ENCODE measurements at regions not wholly inside any gene's neighbourhood (a gene's known extent, or its start where the extent isn't known, plus 50 kb on each side); places are given as distances from the start of the nearest gene placed in this dataset.

DNA sequence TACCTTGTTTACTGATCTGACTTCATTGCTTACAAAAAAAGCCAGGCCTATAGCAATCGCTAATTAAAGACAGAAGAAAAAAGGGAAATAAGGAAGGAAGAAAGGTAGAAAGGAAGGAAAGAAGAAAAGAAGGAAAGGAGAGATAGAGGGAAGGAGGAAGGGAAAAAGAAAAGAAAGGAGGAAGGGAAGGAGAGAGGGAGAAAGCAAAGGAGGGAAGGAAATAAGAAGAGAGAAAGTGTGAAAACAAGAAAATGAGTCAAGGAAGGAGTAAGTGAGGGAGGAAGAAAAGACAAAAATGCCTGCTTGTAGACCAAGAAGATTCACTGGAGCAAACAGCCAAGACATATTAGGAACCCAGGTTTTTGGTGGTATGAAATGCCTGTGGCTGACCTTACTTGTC is 57.0 kb upstream of the MAGEB16 start:
- Histone ChIP-seq H3K79me2 (replicated peaks; ENCODE audit: insufficient read depth, low read length) (no peaks in the 10 kb centered on the region), H3K27ac (ENCODE audit: low read length) (no peak overlapping the region), H3K9me2 (ENCODE audit: insufficient read depth, low read length) (no peaks in the 10 kb centered on the region), H3K4me2 (ENCODE audit: low read length) (no peak overlapping the region), H3K36me3 (ENCODE audit: insufficient read depth, low read length) (no peaks in the 10 kb centered on the region), H3K27me3 (ENCODE audit: insufficient read depth, low read depth, low read length) (no peaks in the 10 kb centered on the region), H4K20me1 (ENCODE audit: insufficient read depth) (no peaks in the 10 kb centered on the region), H3K4me3 (ENCODE audit: low read length) (no peak overlapping the region), H3K9me3 (ENCODE audit: low read length) (no peaks in the 10 kb centered on the region), H3F3A (ENCODE audit: insufficient read depth, low read length, poor library complexity, severe bottlenecking) (no peaks in the 10 kb centered on the region), H2AFZ (ENCODE audit: low read depth, low read length) (no peak overlapping the region), H3K9ac (ENCODE audit: low read length) (no peak overlapping the region)
- no peak for TF ChIP-seq MXI1 (conservative IDR thresholded peaks at IDR 0.05; ENCODE audit: poor library complexity, severe bottlenecking)
- TF ChIP-seq, protein P1, sequence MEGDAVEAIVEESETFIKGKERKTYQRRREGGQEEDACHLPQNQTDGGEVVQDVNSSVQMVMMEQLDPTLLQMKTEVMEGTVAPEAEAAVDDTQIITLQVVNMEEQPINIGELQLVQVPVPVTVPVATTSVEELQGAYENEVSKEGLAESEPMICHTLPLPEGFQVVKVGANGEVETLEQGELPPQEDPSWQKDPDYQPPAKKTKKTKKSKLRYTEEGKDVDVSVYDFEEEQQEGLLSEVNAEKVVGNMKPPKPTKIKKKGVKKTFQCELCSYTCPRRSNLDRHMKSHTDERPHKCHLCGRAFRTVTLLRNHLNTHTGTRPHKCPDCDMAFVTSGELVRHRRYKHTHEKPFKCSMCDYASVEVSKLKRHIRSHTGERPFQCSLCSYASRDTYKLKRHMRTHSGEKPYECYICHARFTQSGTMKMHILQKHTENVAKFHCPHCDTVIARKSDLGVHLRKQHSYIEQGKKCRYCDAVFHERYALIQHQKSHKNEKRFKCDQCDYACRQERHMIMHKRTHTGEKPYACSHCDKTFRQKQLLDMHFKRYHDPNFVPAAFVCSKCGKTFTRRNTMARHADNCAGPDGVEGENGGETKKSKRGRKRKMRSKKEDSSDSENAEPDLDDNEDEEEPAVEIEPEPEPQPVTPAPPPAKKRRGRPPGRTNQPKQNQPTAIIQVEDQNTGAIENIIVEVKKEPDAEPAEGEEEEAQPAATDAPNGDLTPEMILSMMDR (IDR thresholded peaks at IDR 0.05; ENCODE audit: poor library complexity, severe bottlenecking), result no peak
- no peak for TF ChIP-seq EP300 (conservative IDR thresholded peaks at IDR 0.05; ENCODE audit: poor library complexity, severe bottlenecking)
- TF ChIP-seq TAF1 (IDR thresholded peaks at IDR 0.05; ENCODE audit: low read depth), result no peak
- no peak for TF ChIP-seq EZH2 (IDR thresholded peaks at IDR 0.05; ENCODE audit: borderline replicate concordance, insufficient read depth, low read length, poor library complexity, severe bottlenecking)
- TF ChIP-seq, protein P2, sequence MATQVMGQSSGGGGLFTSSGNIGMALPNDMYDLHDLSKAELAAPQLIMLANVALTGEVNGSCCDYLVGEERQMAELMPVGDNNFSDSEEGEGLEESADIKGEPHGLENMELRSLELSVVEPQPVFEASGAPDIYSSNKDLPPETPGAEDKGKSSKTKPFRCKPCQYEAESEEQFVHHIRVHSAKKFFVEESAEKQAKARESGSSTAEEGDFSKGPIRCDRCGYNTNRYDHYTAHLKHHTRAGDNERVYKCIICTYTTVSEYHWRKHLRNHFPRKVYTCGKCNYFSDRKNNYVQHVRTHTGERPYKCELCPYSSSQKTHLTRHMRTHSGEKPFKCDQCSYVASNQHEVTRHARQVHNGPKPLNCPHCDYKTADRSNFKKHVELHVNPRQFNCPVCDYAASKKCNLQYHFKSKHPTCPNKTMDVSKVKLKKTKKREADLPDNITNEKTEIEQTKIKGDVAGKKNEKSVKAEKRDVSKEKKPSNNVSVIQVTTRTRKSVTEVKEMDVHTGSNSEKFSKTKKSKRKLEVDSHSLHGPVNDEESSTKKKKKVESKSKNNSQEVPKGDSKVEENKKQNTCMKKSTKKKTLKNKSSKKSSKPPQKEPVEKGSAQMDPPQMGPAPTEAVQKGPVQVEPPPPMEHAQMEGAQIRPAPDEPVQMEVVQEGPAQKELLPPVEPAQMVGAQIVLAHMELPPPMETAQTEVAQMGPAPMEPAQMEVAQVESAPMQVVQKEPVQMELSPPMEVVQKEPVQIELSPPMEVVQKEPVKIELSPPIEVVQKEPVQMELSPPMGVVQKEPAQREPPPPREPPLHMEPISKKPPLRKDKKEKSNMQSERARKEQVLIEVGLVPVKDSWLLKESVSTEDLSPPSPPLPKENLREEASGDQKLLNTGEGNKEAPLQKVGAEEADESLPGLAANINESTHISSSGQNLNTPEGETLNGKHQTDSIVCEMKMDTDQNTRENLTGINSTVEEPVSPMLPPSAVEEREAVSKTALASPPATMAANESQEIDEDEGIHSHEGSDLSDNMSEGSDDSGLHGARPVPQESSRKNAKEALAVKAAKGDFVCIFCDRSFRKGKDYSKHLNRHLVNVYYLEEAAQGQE (IDR thresholded peaks at IDR 0.05; ENCODE audit: borderline replicate concordance), result no peak
- no peak for TF ChIP-seq POLR2AphosphoS5 (IDR thresholded peaks at IDR 0.05)
- no peak for TF ChIP-seq RAD21 (conservative IDR thresholded peaks at IDR 0.05)

DNA sequence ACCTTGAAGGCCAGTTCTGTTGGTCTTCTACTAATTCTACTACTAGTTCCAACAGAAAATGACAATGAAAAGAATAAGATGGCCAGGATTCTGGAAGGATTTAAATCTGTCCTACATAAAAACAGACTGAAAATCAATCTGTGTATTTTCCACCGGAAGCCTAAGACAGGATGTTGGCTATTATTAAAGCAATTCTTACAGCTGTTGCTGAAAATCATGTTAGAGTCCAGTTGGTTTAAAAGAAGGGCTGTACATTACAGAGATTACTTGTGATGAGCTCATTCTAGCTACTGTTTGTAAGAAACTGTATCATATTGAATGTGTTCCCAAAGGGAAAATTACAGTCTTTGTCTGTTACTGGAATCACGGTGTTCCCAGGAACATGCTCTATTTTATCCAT is 54.8 kb upstream of the MAGEB16 start:
- H3K27ac ChIP-seq (ENCODE audit: low read length), result no peak overlapping the region
- no peaks in the 10 kb centered on the region for H3K27me3 ChIP-seq (ENCODE audit: insufficient read depth, low read depth, low read length)
- H2AFZ ChIP-seq (ENCODE audit: low read depth, low read length), result no peak overlapping the region
- H4K20me1 ChIP-seq (ENCODE audit: insufficient read depth), result no peaks in the 10 kb centered on the region
- H3K36me3 ChIP-seq (ENCODE audit: insufficient read depth, low read length), result no peaks in the 10 kb centered on the region
- no peak overlapping the region for H3K9ac ChIP-seq (ENCODE audit: low read length)
- no peak overlapping the region for H3K4me3 ChIP-seq (ENCODE audit: low read length)
- no peaks in the 10 kb centered on the region for H3F3A ChIP-seq (ENCODE audit: insufficient read depth, low read length, poor library complexity, severe bottlenecking)
- no peak overlapping the region for H3K4me2 ChIP-seq (ENCODE audit: low read length)
- no peaks in the 10 kb centered on the region for H3K79me2 ChIP-seq (replicated peaks; ENCODE audit: insufficient read depth, low read length)
- TF ChIP-seq, protein P2 (IDR thresholded peaks at IDR 0.05; ENCODE audit: borderline replicate concordance), result no peak
- TF ChIP-seq POLR2AphosphoS5 (IDR thresholded peaks at IDR 0.05) (no peak), EZH2 (IDR thresholded peaks at IDR 0.05; ENCODE audit: borderline replicate concordance, insufficient read depth, low read length, poor library complexity, severe bottlenecking) (no peak), EP300 (conservative IDR thresholded peaks at IDR 0.05; ENCODE audit: poor library complexity, severe bottlenecking) (no peak), RAD21 (conservative IDR thresholded peaks at IDR 0.05) (no peak), MXI1 (conservative IDR thresholded peaks at IDR 0.05; ENCODE audit: poor library complexity, severe bottlenecking) (no peak), SMC3 (conservative IDR thresholded peaks at IDR 0.05; ENCODE audit: poor library complexity) (no peak), TAF1 (IDR thresholded peaks at IDR 0.05; ENCODE audit: low read depth) (no peak)
- TF ChIP-seq, protein P1 (IDR thresholded peaks at IDR 0.05; ENCODE audit: poor library complexity, severe bottlenecking), result no peak
- no peaks in the 10 kb centered on the region for H3K9me3 ChIP-seq (ENCODE audit: low read length)
- H3K9me2 ChIP-seq (ENCODE audit: insufficient read depth, low read length), result no peaks in the 10 kb centered on the region

Measured in neural cell (in vitro differentiated cells).